Testis (tissue), 2 donors: ENCODE measurements at regions not wholly inside any gene's neighbourhood (a gene's known extent, or its start where the extent isn't known, plus 50 kb on each side); places are given as distances from the start of the nearest gene placed in this dataset.

Experiments used
- DNase-seq: peaks from one replicate; pipeline ENCODE4 v3.0.0-alpha.2; 2019
- H3K27ac ChIP-seq, 2 donors: fragments of 200-600 bp; sonication (generic); one replicate each; pipeline ENCODE4 v1.5.1; 2019
- H3K27me3 ChIP-seq: fragments of 200-600 bp; sonication (generic); one replicate; pipeline ENCODE4 v1.5.1; 2019
- H3K36me3 ChIP-seq: fragments of 200-600 bp; sonication (generic); one replicate; pipeline ENCODE4 v1.5.1; 2017; ENCODE audit warnings: low read depth; ENCODE audit errors: missing control alignments
- H3K4me1 ChIP-seq: fragments of 200-600 bp; sonication (generic); one replicate; pipeline ENCODE4 v1.5.1; 2019
- H3K4me3 ChIP-seq, 2 donors: fragments of 200-600 bp; sonication (generic); one replicate each; pipeline ENCODE4 v1.5.1; 2017 to 2019
- H3K9me3 ChIP-seq: fragments of 200-600 bp; sonication (generic); one replicate; pipeline ENCODE4 v1.5.1; 2017
- POLR2A ChIP-seq: fragments of 450-650 bp; IDR thresholded peaks from one replicate; pipeline ENCODE4 v1.6.1; 2017; ENCODE audit warnings: antibody characterized with exemption, mild to moderate bottlenecking, moderate library complexity
- WGBS, 2 donors: methylation state at CpG; one replicate each; pipeline ENCODE4 v1.1.5; 2018; 5-methylcytosine and 5-hydroxymethylcytosine counted together
- intact Hi-C: fragments of 100-400 bp; cut with DNase I; formaldehyde crosslinking; loops from one replicate; pipeline ENCODE4 v1.15.1; 2023; ENCODE audit warnings: low total_unique reads
- TF ChIP-seq, protein P1 (sequence below), 3 experiments: fragments of 450-650 bp in 2 of 3; fragments of 200-600 bp in 1 of 3; sonication (generic) in 1 of 3; IDR thresholded peaks; one replicate each; pipeline ENCODE4 v1.5.1; 2016 to 2019; ENCODE audit warnings: antibody characterized with exemption in 3 of 3, mild to moderate bottlenecking in 2 of 3, moderate library complexity in 1 of 3

GRCh38 chr6:22925304-22925835 lies 356.0 kb downstream of the HDGFL1 start:
- H3K4me3 ChIP-seq = no peak overlapping the region
- intact Hi-C loops = no loop called here
- no peaks in the 10 kb centered on the region for H3K36me3 ChIP-seq
- H3K9me3 ChIP-seq = no peaks in the 10 kb centered on the region
- H3K27me3 ChIP-seq = no peaks in the 10 kb centered on the region
- DNase-seq = no peak
- WGBS, 2 donors = 72 to 77% methylated on average over 2 of the region's 2 CpGs
- TF ChIP-seq, protein P1, sequence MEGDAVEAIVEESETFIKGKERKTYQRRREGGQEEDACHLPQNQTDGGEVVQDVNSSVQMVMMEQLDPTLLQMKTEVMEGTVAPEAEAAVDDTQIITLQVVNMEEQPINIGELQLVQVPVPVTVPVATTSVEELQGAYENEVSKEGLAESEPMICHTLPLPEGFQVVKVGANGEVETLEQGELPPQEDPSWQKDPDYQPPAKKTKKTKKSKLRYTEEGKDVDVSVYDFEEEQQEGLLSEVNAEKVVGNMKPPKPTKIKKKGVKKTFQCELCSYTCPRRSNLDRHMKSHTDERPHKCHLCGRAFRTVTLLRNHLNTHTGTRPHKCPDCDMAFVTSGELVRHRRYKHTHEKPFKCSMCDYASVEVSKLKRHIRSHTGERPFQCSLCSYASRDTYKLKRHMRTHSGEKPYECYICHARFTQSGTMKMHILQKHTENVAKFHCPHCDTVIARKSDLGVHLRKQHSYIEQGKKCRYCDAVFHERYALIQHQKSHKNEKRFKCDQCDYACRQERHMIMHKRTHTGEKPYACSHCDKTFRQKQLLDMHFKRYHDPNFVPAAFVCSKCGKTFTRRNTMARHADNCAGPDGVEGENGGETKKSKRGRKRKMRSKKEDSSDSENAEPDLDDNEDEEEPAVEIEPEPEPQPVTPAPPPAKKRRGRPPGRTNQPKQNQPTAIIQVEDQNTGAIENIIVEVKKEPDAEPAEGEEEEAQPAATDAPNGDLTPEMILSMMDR (IDR thresholded peaks at IDR 0.05) = no peak
- no peak for TF ChIP-seq POLR2A
- H3K27ac ChIP-seq = no peak overlapping the region
- no peaks in the 10 kb centered on the region for H3K4me1 ChIP-seq

GRCh38 chr6:22925920-22926789 lies 356.8 kb downstream of the HDGFL1 start:
- Histone ChIP-seq H3K36me3 (no peaks in the 10 kb centered on the region), H3K27me3 (no peaks in the 10 kb centered on the region), H3K9me3 (no peaks in the 10 kb centered on the region), H3K4me3 (no peak overlapping the region), H3K27ac (no peak overlapping the region), H3K4me1 (no peaks in the 10 kb centered on the region)
- no peak for DNase-seq
- intact Hi-C loops = no loop called here
- TF ChIP-seq, protein P1 (IDR thresholded peaks at IDR 0.05) = no peak
- TF ChIP-seq POLR2A = no peak
- 81 to 83% methylated on average over 4 of the region's 4 CpGs for WGBS, 2 donors

- intact Hi-C loops = no loop called here
- WGBS, 2 donors = 89 to 93% methylated on average over 2 of the region's 2 CpGs
- TF ChIP-seq, protein P1 (IDR thresholded peaks at IDR 0.05) = no peak
- TF ChIP-seq POLR2A = no peak
These were observed 357.5 kb downstream of the HDGFL1 start for GRCh38 chr6:22926790-22927354.

GRCh38 chr6:22928775-22929174 lies 359.4 kb downstream of the HDGFL1 start:
- WGBS, 2 donors = 41 to 58% methylated on average over 2 of the region's 2 CpGs
- Histone ChIP-seq H3K36me3 (no peaks in the 10 kb centered on the region), H3K27me3 (no peaks in the 10 kb centered on the region), H3K4me3 (no peak overlapping the region), H3K4me1 (no peaks in the 10 kb centered on the region), H3K9me3 (no peaks in the 10 kb centered on the region), H3K27ac (no peak overlapping the region)
- no peak for TF ChIP-seq POLR2A
- TF ChIP-seq, protein P1 (IDR thresholded peaks at IDR 0.05) = no peak
- DNase-seq = no peak
- intact Hi-C loops = no loop called here

More at GRCh38 chr6:22926790-22927354, 357.5 kb downstream of the HDGFL1 start:
- Histone ChIP-seq H3K4me3 (no peak overlapping the region), H3K4me1 (no peaks in the 10 kb centered on the region), H3K36me3 (no peaks in the 10 kb centered on the region), H3K27me3 (no peaks in the 10 kb centered on the region), H3K27ac (no peak overlapping the region), H3K9me3 (no peaks in the 10 kb centered on the region)
- no peak for DNase-seq
